ENCODE measurements at regions not wholly inside any gene's neighbourhood (a gene's known extent, or its start where the extent isn't known, plus 50 kb on each side); places are given as distances from the start of the nearest gene placed in this dataset.
A peak's percentile ranks its signal among the peaks of the same experiment; 100 is the strongest.

DNA sequence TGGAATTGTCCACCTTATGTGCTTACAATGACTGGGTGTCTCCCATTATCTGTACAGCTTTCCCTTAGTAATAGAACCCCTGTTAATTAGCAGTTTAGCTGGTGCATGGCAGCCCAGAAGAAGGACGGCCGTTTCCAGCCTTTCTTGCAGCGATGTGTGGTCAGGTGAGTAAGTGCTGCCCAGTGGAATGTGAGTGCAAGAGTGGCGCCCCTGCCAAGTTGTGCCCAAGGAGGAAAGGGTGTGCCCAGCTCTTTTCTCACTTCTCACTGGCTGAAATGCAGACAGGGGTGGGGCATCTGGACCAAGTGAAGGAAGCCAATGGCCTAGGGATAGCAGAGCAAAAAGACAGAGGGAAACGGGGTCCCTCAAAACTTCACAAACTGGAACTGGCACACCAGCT is 296.8 kb downstream of the PREX1 start:
- ChIA-PET SMC1A (ENCODE audit: uncharacterized antibody, unreplicated experiment) (no interaction called here), CTCF (interaction anchor here (1.5 kb wide), 1 partner anchor 90 kb away, joined by 8 read pairs; no protein-coding TSS in a partner anchor), POLR2A (no interaction called here), RAD21 (ENCODE audit: unreplicated experiment) (interaction anchor here (0.5 kb wide), 1 partner anchor 773 kb away, joined by 7 read pairs; no protein-coding TSS in a partner anchor)
- Histone ChIP-seq H2AFZ (ENCODE audit: control insufficient read depth, low read depth, low read length) (no peak overlapping the region), H3K36me3 (ENCODE audit: control insufficient read depth in 2 of 2, insufficient read depth in 2 of 2, low read length in 1 of 2) (no peaks in the 10 kb centered on the region; a peak in 1 of 4 replicates), H3K9ac (ENCODE audit: control insufficient read depth, insufficient read depth, low read length) (no peak overlapping the region), H4K20me1 (ENCODE audit: control insufficient read depth, insufficient read depth) (no peaks in the 10 kb centered on the region), H3K9me3 (replicated peaks; ENCODE audit: control insufficient read depth, insufficient read depth, low read length) (no peaks in the 10 kb centered on the region), H3K4me3 (no peak overlapping the region), H3K4me1 (ENCODE audit: control insufficient read depth, insufficient read depth, low read length) (no peaks in the 10 kb centered on the region), H3K79me2 (ENCODE audit: control insufficient read depth, insufficient read depth, low read length) (no peaks in the 10 kb centered on the region), H3K4me2 (ENCODE audit: control insufficient read depth, insufficient read depth) (no peak overlapping the region), H3K27me3 (replicated peaks in 1 of 2; ENCODE audit: control insufficient read depth in 2 of 2, insufficient read depth in 2 of 2, low read length in 1 of 2) (0 out of 4 replicates have a peak, but pooled peaks cover 0 to 3% of the 10 kb centered on the region in 2 experiments), H3K27ac (ENCODE audit: control insufficient read depth, insufficient read depth) (no peak overlapping the region)
- BruUV-seq (replicated peaks), result no TSS peak
- in situ Hi-C loops (cut with MboI), result no loop called here
- intact Hi-C loops (cut with micrococcal nuclease; ENCODE audit: unreplicated experiment), result no loop called here
- FAIRE-seq, result no peak
- DNase-seq (ENCODE audit: low read depth, low spot score), result no peak
- WGBS (ENCODE audit: insufficient coverage, insufficient replicate concordance, low lambda C conversion rate, missing lambda C conversion rate), result 36% methylated on average over 5 of the region's 5 CpGs
- ATAC-seq, result no peak
- no peak for TF ChIP-seq SIX5 (IDR thresholded peaks at IDR 0.05; ENCODE audit: low read depth, low read length, severe bottlenecking)
- TF ChIP-seq SRF (IDR thresholded peaks at IDR 0.05; ENCODE audit: low read depth in 2 of 2, low read length in 2 of 2), result 0 out of 4 replicates have a peak, but pooled peaks of 1 of the 2 experiments have one; percentile 5
- no peak for TF ChIP-seq EP300 (IDR thresholded peaks at IDR 0.05; ENCODE audit: borderline replicate concordance in 1 of 2, control insufficient read depth in 1 of 2, low read depth in 2 of 2, low read length in 2 of 2)

DNA sequence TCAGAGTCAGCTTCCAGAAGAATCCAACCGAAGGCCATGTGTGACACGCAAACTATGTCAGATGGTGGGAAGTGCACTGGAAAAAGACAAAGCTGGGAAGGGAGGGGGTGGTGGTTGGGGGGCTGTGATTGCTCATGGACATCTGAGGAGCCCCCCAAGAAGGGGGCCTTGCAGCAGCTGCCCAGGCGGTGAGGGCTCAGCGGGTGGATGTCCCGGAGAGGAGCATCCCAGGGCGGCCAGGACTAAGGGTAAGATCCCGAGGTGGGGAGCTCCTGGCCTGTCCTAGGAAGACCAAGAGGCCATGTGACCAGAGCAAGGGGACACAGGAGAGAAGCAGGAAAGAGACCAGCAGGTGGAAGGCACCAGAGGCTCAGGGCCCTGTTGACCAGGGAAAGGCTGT is 299.5 kb downstream of the PREX1 start:
- H3K9ac ChIP-seq (ENCODE audit: control insufficient read depth, insufficient read depth, low read length), result no peak overlapping the region
- no peak overlapping the region for H3K4me2 ChIP-seq (ENCODE audit: control insufficient read depth, insufficient read depth)
- in situ Hi-C loops (cut with MboI), result no loop called here
- H4K20me1 ChIP-seq (ENCODE audit: control insufficient read depth, insufficient read depth), result no peaks in the 10 kb centered on the region
- no peaks in the 10 kb centered on the region for H3K79me2 ChIP-seq (ENCODE audit: control insufficient read depth, insufficient read depth, low read length)
- 51% methylated on average over 7 of the region's 7 CpGs for WGBS (ENCODE audit: insufficient coverage, insufficient replicate concordance, low lambda C conversion rate, missing lambda C conversion rate)
- H3K9me3 ChIP-seq (replicated peaks; ENCODE audit: control insufficient read depth, insufficient read depth, low read length), result no peaks in the 10 kb centered on the region
- H3K27ac ChIP-seq (ENCODE audit: control insufficient read depth, insufficient read depth), result no peak overlapping the region
- no peaks in the 10 kb centered on the region; a peak in 1 of 4 replicates for H3K36me3 ChIP-seq (ENCODE audit: control insufficient read depth in 2 of 2, insufficient read depth in 2 of 2, low read length in 1 of 2)
- H3K27me3 ChIP-seq (replicated peaks in 1 of 2; ENCODE audit: control insufficient read depth in 2 of 2, insufficient read depth in 2 of 2, low read length in 1 of 2), result no peaks in the 10 kb centered on the region; a peak in 1 of 4 replicates
- FAIRE-seq (no peak), ATAC-seq (no peak), DNase-seq (ENCODE audit: low read depth, low spot score) (no peak)
- H2AFZ ChIP-seq (ENCODE audit: control insufficient read depth, low read depth, low read length), result no peak overlapping the region
- ChIA-PET POLR2A (interaction anchor here (0.6 kb wide), 1 partner anchor 307 kb away, joined by 3 read pairs; no protein-coding TSS in a partner anchor), SMC1A (ENCODE audit: uncharacterized antibody, unreplicated experiment) (no interaction called here), RAD21 (ENCODE audit: unreplicated experiment) (no interaction called here), CTCF (no interaction called here)
- no peaks in the 10 kb centered on the region for H3K4me1 ChIP-seq (ENCODE audit: control insufficient read depth, insufficient read depth, low read length)
- no TSS peak for BruUV-seq (replicated peaks)
- intact Hi-C loops (cut with micrococcal nuclease; ENCODE audit: unreplicated experiment), result no loop called here
- no peak overlapping the region for H3K4me3 ChIP-seq
- TF ChIP-seq PRDM15 (CRISPR knock-in tag; IDR thresholded peaks at IDR 0.05) (no peak), EGR1 (IDR thresholded peaks at IDR 0.05; ENCODE audit: borderline replicate concordance in 1 of 2, low read depth in 2 of 2, low read length in 2 of 2) (no peak), POLR2AphosphoS2 (IDR thresholded peaks at IDR 0.05; ENCODE audit: low read depth, low read length) (no peak), TARDBP (IDR thresholded peaks at IDR 0.05; ENCODE audit: borderline replicate concordance) (no peak), SMC3 (IDR thresholded peaks at IDR 0.05; ENCODE audit: borderline replicate concordance, low read length) (no peak), CHD1 (IDR thresholded peaks at IDR 0.05; ENCODE audit: low read depth, low read length) (no peak)
